HCT116 (cell line): ENCODE measurements at regions not wholly inside any gene's neighbourhood (a gene's known extent, or its start where the extent isn't known, plus 50 kb on each side); places are given as distances from the start of the nearest gene placed in this dataset.

Experiments
- ATAC-seq: fragments of 200-7000 bp; cut with Tn5 transposase; 2 replicates; pipeline ENCODE4 v1.9.1; 2020; ENCODE audit warnings: mild to moderate bottlenecking, moderate library complexity
- BruUV-seq: library from RNA; stranded (reverse); fragments of 400-500 nt; replicated peaks from 2 replicates; lab custom pipeline; 2021; lab: Mats Ljungman, UMichigan
- CTCF ChIA-PET: fragments of 300-600 bp; sonication (Branson Sonifier 250); formaldehyde crosslinking; loops from one replicate; lab custom pipeline; 2021; ENCODE audit warnings: antibody characterized with exemption; lab: Charles Lee
- POLR2A ChIA-PET: fragments of 300-600, 350-600 bp; sonication (Branson Sonifier 250); formaldehyde crosslinking; loops from one replicate; lab custom pipeline; 2021; ENCODE audit warnings: antibody characterized with exemption; lab: Charles Lee
- RAD21 ChIA-PET, 2 experiments: fragments of 300-600 bp; sonication (Branson Sonifier 250); formaldehyde crosslinking; loops; one replicate each; lab custom pipeline; 2023; ENCODE audit warnings: low total read pairs in 2 of 2; ENCODE audit not compliant: uncharacterized antibody in 2 of 2, unreplicated experiment in 2 of 2, low non-redundant PET in 1 of 2; lab: Charles Lee
- DNase-seq: peaks from one replicate; pipeline ENCODE4 v3.0.0-alpha.2; 2010; ENCODE audit warnings: low read depth, low spot score
- H2AFZ ChIP-seq: fragments of 200-600 bp; shearing (Covaris generic), sonication (generic); 2 replicates; pipeline ENCODE4 v1.6.1; 2017; ENCODE audit warnings: low read depth, mixed run types, mixed read lengths, antibody characterized with exemption, low read length; ENCODE audit not compliant: poor library complexity, severe bottlenecking
- H3K27ac ChIP-seq: 2 replicates; pipeline ENCODE4 v1.5.1; 2012; ENCODE audit warnings: low read depth, low read length
- H3K27me3 ChIP-seq: fragments of 200-600 bp; sonication (generic); 2 replicates; pipeline ENCODE4 v1.6.1; 2016; ENCODE audit warnings: mixed run types, low read length, mixed read lengths; ENCODE audit not compliant: insufficient read depth
- H3K36me3 ChIP-seq, 2 experiments: fragments of 200-500 bp in 1 of 2; fragments of 200-600 bp in 1 of 2; sonication (Bioruptor generic) in 1 of 2; sonication (generic) in 1 of 2; 2 replicates each; pipeline versions ENCODE4 v1.5.1 to v1.6.1; 2014 to 2016; ENCODE audit warnings: low read length in 2 of 2, inconsistent platforms in 1 of 2, mixed read lengths in 1 of 2, mixed run types in 1 of 2; ENCODE audit not compliant: insufficient read depth in 2 of 2, control insufficient read depth in 1 of 2
- H3K4me1 ChIP-seq, 2 experiments: fragments of 200-600 bp in 1 of 2; sonication (generic) in 1 of 2; 2 replicates each; pipeline versions ENCODE4 v1.5.1 to v1.6.1; 2012 to 2017; ENCODE audit warnings: low read length in 2 of 2, inconsistent platforms in 1 of 2, mild to moderate bottlenecking in 1 of 2, mixed read lengths in 1 of 2, mixed run types in 1 of 2, moderate library complexity in 1 of 2; ENCODE audit not compliant: insufficient read depth in 2 of 2, control insufficient read depth in 1 of 2
- H3K4me2 ChIP-seq: fragments of 200-600 bp; sonication (generic); 2 replicates; pipeline ENCODE4 v1.6.1; 2017; ENCODE audit warnings: mixed run types, low read length, mixed read lengths
- H3K4me3 ChIP-seq, 2 experiments: fragments of 200-600 bp in 1 of 2; sonication (generic) in 1 of 2; replicated peaks in 1 of 2; 2 replicates each; pipeline ENCODE4 v1.5.1; 2011 to 2016; ENCODE audit warnings: low read length in 2 of 2, control low read depth in 1 of 2, low read depth in 1 of 2, mild to moderate bottlenecking in 1 of 2, mixed read lengths in 1 of 2, mixed run types in 1 of 2
- H3K79me2 ChIP-seq: fragments of 200-600 bp; sonication (generic); 2 replicates; pipeline ENCODE4 v1.6.1; 2017; ENCODE audit warnings: mild to moderate bottlenecking, mixed run types, low read length, moderate library complexity, mixed read lengths; ENCODE audit not compliant: insufficient read depth
- H3K9ac ChIP-seq: fragments of 200-600 bp; sonication (generic); 2 replicates; pipeline ENCODE4 v1.6.1; 2016; ENCODE audit warnings: low read length, mixed read lengths
- H3K9me2 ChIP-seq: fragments of 200-600 bp; sonication (generic), shearing (Covaris generic); 2 replicates; pipeline ENCODE4 v1.6.1; 2017; ENCODE audit warnings: mixed run types, mild to moderate bottlenecking, moderate library complexity; ENCODE audit not compliant: insufficient read depth
- H3K9me3 ChIP-seq, 2 experiments: fragments of 200-500 bp in 1 of 2; fragments of 200-600 bp in 1 of 2; sonication (Bioruptor generic) in 1 of 2; sonication (generic) in 1 of 2; 2 replicates each; pipeline ENCODE4 v1.6.1; 2014 to 2017; ENCODE audit warnings: low read length in 2 of 2, mixed read lengths in 2 of 2, inconsistent platforms in 1 of 2, low read depth in 1 of 2, mild to moderate bottlenecking in 1 of 2, mixed run types in 1 of 2, moderate library complexity in 1 of 2; ENCODE audit not compliant: control insufficient read depth in 1 of 2, insufficient read depth in 1 of 2
- H4K20me1 ChIP-seq: fragments of 200-600 bp; sonication (generic), shearing (Covaris generic); 2 replicates; pipeline ENCODE4 v1.6.1; 2017; ENCODE audit warnings: mixed run types, mild to moderate bottlenecking, moderate library complexity; ENCODE audit not compliant: insufficient read depth
- ATF3 ChIP-seq: IDR thresholded peaks from 2 replicates; pipeline ENCODE4 v1.6.1; 2012
- CTCF ChIP-seq, 3 experiments: fragments of 200-600 bp in 1 of 3; sonication (generic) in 1 of 3; IDR thresholded peaks in 2 of 3; conservative IDR thresholded peaks in 1 of 3; 2 replicates each; pipeline ENCODE4 v1.5.1; 2012 to 2017; ENCODE audit warnings: low read depth in 2 of 3, low read length in 2 of 3, antibody characterized with exemption in 1 of 3, borderline replicate concordance in 1 of 3, control low read depth in 1 of 3, mild to moderate bottlenecking in 1 of 3, mixed read lengths in 1 of 3, mixed run types in 1 of 3, moderate library complexity in 1 of 3; ENCODE audit not compliant: insufficient read depth in 1 of 3
- ELF1 ChIP-seq: IDR thresholded peaks from 2 replicates; pipeline ENCODE4 v1.6.1; 2012; ENCODE audit warnings: low read depth, borderline replicate concordance
- EZH2 ChIP-seq: fragments of 200-600 bp; sonication (generic); IDR thresholded peaks from 2 replicates; pipeline ENCODE4 v1.6.1; 2017; ENCODE audit warnings: antibody characterized with exemption, mixed run types
- FOSL1 ChIP-seq: IDR thresholded peaks from 2 replicates; pipeline ENCODE4 v1.6.1; 2012; ENCODE audit warnings: low read depth
- RAD21 ChIP-seq: IDR thresholded peaks from 2 replicates; pipeline ENCODE4 v1.6.1; 2012; ENCODE audit warnings: low read depth, mild to moderate bottlenecking
- SP1 ChIP-seq: IDR thresholded peaks from 2 replicates; pipeline ENCODE4 v1.6.1; 2012; ENCODE audit warnings: low read depth
- SRF ChIP-seq: IDR thresholded peaks from 2 replicates; pipeline ENCODE4 v1.6.1; 2012; ENCODE audit warnings: low read depth
- TCF7L2 ChIP-seq: IDR thresholded peaks from 2 replicates; pipeline ENCODE4 v1.7.0; 2011; ENCODE audit warnings: borderline replicate concordance, inconsistent platforms; ENCODE audit not compliant: insufficient read depth, insufficient read length; ENCODE audit errors: extremely low read depth
- YY1 ChIP-seq: IDR thresholded peaks from 2 replicates; pipeline ENCODE4 v1.6.1; 2011; ENCODE audit warnings: low read length, low read depth, moderate library complexity, mild to moderate bottlenecking; ENCODE audit not compliant: insufficient replicate concordance; ENCODE audit errors: extremely low read depth
- ZFX ChIP-seq: fragments of 450-650 bp; IDR thresholded peaks from 2 replicates; pipeline ENCODE4 v1.6.1; 2017
- intact Hi-C: fragments of 100-400 bp; cut with micrococcal nuclease; formaldehyde crosslinking; loops from 2 replicates; pipeline ENCODE4 v1.10.0; 2022

- H3K9me2 ChIP-seq, result no peaks in the 10 kb centered on the region
- no peak overlapping the region for H3K4me3 ChIP-seq
- ChIA-PET RAD21 (no interaction called here), POLR2A (no interaction called here), CTCF (interaction anchor here (4.9 kb wide), 1 partner anchor 398 kb away, joined by 20 read pairs; no protein-coding TSS in a partner anchor)
- no peak overlapping the region for H2AFZ ChIP-seq
- BruUV-seq, result no TSS peak
- ATAC-seq (no peak), DNase-seq (no peak)
- no peaks in the 10 kb centered on the region for H4K20me1 ChIP-seq
- intact Hi-C loops, result no loop called here
- H3K4me1 ChIP-seq, result no peaks in the 10 kb centered on the region
- H3K9ac ChIP-seq, result no peak overlapping the region
- H3K4me2 ChIP-seq, result no peak overlapping the region
- H3K27me3 ChIP-seq, result peaks cover 30% of the 10 kb centered on the region
- no peaks in the 10 kb centered on the region for H3K9me3 ChIP-seq
- no peaks in the 10 kb centered on the region for H3K79me2 ChIP-seq
- no peak overlapping the region for H3K27ac ChIP-seq
- no peak for TF ChIP-seq YY1
- no peak for TF ChIP-seq SP1
- TF ChIP-seq FOSL1, result no peak
- TF ChIP-seq SRF, result no peak
- TF ChIP-seq RAD21, result no peak
- TF ChIP-seq ZFX, result no peak
- no peak for TF ChIP-seq ATF3
- TF ChIP-seq EZH2, result no peak
- no peak for TF ChIP-seq TCF7L2
- TF ChIP-seq, all 23 proteins: peak for 0
- no peaks in the 10 kb centered on the region for H3K36me3 ChIP-seq
Measured at GRCh38 chrX:110449312-110449711, 90.7 kb downstream of the RTL9 start.

- no peak for TF ChIP-seq ELF1
- peak; percentile 41 to 65 (median 61); a peak in 5 of 6 replicates for TF ChIP-seq CTCF (IDR thresholded peaks at IDR 0.05 in 2 of 3, conservative IDR thresholded peaks at IDR 0.05 in 1 of 3; ENCODE audit: borderline replicate concordance in 1 of 3, insufficient read depth in 1 of 3, low read depth in 2 of 3, low read length in 2 of 3)
- TF ChIP-seq RAD21, result peak; percentile 73
- intact Hi-C loops, result loop anchor here (2.0 to 10.0 kb wide), 3 partner anchors 215 to 795 kb away; no protein-coding TSS in a partner anchor
- H3K27ac ChIP-seq, result no peak overlapping the region
- DNase-seq, result peak; percentile 29
- ChIA-PET RAD21 (no interaction called here), CTCF (interaction anchor here (4.9 kb wide), 1 partner anchor 397 kb away, joined by 20 read pairs; no protein-coding TSS in a partner anchor), POLR2A (no interaction called here)
- H3K79me2 ChIP-seq, result no peaks in the 10 kb centered on the region
- no peak overlapping the region for H3K4me3 ChIP-seq
- no peak overlapping the region for H3K9ac ChIP-seq
- H2AFZ ChIP-seq, result no peak overlapping the region
- H3K9me3 ChIP-seq, result no peaks in the 10 kb centered on the region
- H4K20me1 ChIP-seq, result no peaks in the 10 kb centered on the region
- H3K36me3 ChIP-seq, result no peaks in the 10 kb centered on the region
- H3K4me1 ChIP-seq, result no peaks in the 10 kb centered on the region
- peak; percentile 94 for ATAC-seq
- H3K4me2 ChIP-seq, result no peak overlapping the region
- peaks cover 27% of the 10 kb centered on the region for H3K27me3 ChIP-seq
- no peaks in the 10 kb centered on the region for H3K9me2 ChIP-seq
- BruUV-seq, result no TSS peak
Measured at GRCh38 chrX:110450050-110450449, 91.4 kb downstream of the RTL9 start.
